Endometrium (tissue), 2 donors: ENCODE measurements at regions not wholly inside any gene's neighbourhood (a gene's known extent, or its start where the extent isn't known, plus 50 kb on each side); places are given as distances from the start of the nearest gene placed in this dataset.

Experiments
- FAIRE-seq: peaks from 2 replicates; lab custom pipeline; 2012; peaks lifted over from hg19 to GRCh38; lab: Jason Lieb, UNC
- donor health status: control.
- donor health status: control.

DNA sequence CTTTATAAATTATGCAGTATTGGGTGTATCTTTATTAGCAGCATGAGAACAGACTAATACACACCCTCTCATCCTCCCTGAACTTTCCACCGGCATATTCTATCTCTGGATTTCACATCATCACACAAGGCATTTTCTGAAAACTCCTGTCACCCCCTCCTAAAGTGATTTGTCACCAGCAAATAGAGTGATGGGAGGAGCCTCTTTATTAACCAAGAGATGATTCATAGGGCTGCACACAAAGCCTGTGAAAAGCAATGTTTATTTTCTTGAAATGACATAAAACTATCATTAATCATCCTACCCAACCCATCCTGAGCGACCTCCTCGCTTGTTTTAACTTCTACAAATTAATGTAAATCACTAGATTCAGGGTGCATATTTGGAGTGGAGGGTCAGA is 394.7 kb upstream of the SULF2 start:
- FAIRE-seq, result no peak

DNA sequence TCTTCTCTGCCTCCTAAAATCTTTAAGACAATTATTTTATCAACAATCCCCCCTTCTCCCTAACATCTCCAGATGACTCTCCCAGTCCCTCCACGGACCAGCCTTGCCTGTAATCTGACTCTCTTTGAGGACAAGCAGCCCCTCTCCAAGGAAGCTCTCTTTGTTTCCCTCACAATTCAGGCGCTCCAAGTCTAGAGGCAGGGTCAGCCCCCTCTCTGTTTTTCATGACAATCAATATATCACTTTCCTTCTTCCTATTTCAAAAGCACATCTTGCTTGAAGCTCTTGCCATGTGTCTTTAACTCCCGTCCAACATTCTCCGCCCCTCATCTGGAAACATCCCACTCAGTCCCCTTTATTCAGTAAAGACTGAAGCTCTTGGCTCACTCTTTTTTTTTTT is 393.4 kb upstream of the SULF2 start:
- peak; percentile 85 for FAIRE-seq

DNA sequence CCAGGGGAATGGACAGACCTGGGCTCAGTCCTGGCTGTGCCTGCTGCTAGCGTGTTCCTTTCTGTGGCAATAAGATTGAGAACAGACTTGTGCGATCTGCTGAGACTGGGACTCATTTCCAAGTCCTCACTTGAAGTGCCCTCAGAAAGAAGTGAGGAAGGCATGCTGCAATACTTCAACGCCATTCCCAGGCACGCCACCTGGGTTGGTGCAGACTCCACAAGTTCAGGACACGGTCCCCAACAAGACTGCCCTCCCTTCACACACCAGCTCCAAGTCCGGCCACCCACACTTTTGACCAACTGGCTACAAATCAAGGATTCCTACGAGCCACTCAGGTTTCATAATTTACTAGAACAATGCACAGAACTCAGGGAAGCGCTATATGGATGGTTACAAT is 391.8 kb upstream of the SULF2 start:
- FAIRE-seq, result no peak

DNA sequence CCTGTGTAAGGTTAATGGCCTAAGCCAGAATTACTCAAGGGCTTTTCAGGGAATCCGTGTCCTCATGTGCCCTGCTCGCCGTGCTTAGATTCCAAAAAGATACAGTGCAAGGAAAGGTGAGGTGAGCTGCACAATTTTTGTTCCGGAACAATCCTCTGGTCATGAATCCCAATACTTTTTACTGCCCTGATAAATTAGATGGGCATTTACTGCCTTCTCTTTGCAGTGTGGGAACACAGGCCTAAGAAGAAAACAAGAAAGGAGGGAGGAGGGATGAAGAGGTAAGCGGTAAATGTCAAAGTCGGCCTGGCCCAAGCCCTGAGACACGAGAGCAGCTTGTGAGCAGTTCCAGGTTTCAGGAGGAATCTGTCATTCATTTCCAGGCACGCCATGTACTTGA is 390.9 kb upstream of the SULF2 start:
- no peak for FAIRE-seq

DNA sequence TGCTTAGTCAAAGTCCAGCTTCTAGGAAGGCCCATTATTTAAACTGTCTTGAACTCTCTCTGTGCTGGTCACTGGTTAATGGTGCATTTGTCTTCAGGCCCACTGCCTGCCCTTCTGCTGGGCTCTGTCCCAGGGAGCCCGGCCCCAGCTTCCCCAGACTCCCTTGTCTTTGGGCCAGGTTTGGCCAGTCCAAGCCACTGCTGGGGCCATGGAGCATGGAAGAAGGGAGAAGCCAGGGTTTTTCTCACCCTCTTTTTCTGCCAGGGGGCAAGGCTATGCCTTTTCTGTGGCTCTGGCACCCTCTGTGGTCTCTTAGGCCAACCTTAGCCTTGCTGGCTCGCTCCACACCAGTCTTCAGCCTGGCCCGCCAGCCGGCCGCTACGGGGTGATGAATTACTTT is 390.0 kb upstream of the SULF2 start:
- FAIRE-seq, result no peak

DNA sequence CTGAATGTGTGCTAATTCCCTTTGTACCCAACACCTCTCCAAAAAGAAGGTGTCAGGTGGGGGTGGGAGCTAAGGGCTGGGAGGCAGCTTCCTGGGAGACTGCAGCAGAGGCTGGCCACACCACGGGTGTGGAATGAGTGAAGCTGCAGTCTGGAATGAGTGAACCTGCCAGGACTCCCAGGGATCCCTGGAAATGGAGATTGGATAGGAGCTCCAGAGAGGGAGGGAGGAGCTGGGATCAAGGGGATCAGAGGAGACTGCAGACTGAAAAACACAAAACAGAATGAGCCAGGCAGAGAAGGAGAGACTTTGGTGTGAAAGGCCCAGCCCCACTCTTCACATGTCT is 387.0 kb upstream of the SULF2 start:
- FAIRE-seq, result no peak

DNA sequence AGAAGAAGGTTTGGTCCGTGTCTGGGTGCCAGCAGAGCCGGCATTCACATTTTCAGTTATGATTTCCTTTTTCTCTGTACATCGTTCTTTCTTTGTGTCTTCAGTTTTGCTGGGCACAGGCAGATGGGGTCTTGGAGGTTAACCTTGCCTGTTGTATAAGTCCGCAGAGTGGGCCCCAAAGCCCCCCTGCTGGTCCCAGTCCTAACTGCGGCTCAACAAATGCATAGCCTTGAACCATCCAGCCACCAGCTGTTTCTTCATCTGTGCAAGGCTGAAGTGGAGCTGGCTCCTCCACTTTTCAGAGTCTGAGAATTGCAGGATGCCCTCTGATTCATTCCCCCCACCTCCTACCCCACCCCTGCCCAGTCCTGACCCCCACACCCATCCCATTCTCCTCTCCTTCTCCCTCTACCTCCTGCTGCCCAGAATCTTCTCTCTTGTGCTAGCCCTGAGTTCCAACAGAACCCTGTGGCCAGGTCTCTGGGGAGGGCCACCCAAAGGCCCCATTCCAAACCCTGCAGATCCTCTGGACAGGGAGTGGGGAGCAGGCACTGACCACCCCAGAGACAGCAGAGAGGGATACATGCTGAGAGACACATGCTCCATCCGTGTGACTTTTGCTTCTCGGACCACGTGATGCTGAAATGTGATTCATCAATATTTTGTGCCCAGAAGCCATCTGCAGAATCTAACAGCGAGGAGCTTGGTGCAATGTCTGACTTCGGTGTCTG is 386.5 kb upstream of the SULF2 start:
- no peak for FAIRE-seq

DNA sequence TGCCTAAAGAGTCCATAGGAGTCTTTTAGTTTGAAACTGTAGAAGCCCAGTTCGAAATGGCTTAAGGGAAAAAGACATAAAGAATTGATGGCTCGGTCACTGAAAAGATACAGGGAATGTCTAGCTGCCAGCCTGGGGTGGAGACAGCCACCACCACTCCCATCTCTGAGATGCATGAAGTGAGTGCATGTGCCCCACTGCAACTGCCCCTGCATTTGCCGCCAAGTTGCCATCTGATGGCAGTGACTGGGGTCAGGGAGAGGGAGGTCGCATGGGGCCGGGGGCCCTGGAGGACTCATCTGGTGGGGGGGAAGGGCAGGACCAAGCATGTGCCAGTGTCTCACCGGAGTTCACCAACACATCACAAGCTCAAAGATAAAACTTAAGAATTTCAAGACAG is 385.8 kb upstream of the SULF2 start:
- no peak for FAIRE-seq

DNA sequence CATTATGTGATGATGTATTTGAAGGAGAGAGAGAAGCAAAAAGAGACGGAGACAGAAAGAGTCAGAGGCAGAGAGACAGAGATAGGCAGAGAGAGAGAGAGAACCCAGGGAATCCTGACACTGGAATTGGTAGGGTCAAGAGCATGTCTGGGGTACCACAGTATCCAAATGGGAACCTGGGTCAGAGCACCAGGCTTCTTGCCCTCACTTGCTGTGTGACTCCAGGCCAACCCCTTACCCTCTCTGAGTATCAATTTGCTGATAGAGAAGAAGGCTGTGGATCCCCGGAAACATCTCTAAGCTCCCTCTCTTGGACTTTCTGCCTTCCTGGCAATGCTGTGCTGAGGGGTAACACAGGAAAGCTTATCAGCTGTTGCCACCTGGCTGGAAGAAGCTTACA is 385.3 kb upstream of the SULF2 start:
- no peak for FAIRE-seq

DNA sequence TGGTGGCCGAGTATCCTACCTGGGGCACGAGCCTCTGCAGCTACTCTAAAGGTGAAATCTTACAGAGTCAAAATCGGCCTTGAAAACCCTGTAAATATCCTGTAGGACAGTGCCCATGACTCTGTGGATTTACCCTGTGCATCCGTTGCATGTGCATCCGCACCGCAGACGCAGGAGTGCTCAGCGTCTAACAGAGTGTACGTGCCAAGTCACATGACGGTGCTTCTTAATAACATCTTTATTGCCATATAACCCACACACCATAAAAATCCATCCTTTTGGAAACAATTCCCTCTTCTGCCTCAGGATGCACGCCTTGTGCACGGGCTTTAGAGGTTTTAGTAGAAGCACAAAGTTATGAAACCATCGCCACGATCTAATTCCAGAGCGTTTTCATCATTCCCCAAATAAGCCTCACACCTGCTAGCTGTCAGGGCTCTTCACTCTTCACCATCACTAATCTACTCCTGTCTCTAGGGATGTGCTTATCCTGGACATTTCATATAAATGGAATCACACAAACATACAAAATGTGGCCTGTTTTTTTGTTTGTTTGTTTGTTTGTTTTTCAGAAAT is 384.5 kb upstream of the SULF2 start:
- peak; percentile 61 for FAIRE-seq

DNA sequence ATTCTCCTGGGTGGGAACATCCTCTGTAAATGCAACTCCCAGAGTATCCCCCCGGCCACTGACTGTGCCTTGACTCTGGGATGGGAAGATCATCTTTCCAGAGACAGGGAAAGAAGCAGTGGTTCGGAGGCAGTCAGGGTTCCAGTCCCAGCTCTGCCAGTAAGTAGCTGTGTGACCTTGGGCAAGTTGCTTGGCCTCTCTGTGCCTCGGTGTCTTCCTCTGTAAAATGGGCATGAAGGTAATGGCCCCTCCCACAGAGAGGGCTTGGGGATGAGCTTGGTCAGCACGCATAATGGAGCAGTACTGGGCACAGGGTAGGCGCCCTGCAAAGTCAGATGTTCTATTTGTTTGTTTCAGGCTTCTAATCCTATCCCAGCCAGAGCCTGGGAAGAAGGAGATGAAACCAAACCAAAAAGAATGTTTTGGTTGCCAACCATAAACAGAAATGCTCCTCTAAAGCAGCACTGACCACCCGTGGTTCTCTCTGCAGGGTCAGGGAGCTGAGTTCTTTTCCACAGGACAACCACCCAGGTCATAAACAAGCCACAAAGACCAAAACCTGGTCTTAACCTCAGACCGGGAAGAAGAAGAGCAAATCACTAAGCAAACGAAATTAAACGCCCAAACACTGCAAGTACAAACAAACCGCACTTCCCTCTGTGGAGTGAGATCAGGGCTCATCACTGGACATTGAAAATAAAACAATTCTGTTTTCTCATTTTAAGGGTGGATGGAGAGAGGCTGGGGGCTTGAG is 381.0 kb upstream of the SULF2 start:
- FAIRE-seq, result no peak

DNA sequence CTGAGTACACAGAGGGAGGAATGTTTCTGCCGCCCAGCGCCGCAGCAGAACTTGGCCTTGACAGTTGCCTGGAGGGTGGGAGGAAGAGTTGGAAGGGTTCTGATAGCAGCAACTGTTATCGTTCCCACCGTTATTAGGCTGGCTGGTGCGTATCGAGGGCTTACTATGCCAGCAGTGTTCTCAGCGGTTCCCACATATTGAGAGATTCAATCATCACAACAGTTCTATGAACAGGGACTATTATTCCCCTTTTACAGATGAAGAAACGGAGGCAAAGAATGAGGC is 380.1 kb upstream of the SULF2 start:
- FAIRE-seq, result no peak

DNA sequence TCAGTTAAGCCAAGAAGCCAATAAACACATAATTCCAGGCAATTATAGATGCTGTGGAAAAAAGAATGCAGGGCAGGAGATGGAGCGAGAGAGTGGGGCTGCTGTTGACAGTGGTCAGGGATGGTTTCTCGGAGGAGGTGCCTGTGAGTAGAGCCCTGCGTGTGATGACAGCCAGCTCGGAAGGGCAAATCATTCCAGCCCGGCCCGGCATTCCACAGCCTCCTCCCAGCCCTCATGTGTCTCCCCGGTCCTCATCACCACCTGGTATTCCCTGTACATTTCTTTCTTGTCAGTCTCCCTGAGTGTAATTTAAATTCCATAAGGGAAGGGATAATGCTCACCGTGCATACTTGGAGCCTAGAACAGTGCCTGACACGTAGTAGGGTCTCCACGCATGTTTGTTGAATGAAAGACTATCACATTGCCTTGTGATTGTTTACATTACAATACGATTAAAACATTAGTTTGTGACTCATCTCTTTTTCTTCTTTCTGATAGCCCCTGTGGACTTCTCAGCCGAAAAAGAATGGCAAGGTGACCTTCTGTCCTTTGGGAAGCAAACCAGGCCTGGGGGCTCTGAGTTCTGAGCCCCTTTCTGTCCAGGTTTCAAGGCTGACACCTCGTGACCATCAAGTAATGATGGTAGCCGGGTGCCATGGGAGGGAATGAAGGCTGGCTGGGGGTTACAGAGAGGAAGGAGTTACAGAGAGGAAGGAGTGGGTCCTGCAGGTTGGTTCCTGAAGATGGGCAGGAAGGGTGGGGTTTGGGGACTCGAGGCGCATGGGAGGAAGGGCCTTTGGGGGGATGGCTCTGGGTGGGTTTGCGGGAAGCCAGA is 379.5 kb upstream of the SULF2 start:
- no peak for FAIRE-seq

DNA sequence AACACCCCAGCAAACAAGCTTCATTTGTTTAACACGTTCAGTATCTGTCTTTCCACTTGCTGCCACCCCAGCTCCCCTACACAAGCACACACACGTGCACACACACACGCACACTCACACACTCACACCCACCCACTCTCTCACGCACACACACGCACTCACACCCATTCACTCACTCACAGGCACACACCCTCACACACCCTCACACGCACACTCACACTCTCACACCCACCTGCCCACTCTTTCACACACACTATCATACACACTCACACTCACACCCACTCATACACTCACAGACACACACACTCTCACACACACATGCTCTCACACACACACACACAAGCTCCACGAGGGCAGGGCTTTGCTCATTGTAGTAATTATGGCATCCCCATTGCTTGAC is 378.8 kb upstream of the SULF2 start:
- no peak for FAIRE-seq

DNA sequence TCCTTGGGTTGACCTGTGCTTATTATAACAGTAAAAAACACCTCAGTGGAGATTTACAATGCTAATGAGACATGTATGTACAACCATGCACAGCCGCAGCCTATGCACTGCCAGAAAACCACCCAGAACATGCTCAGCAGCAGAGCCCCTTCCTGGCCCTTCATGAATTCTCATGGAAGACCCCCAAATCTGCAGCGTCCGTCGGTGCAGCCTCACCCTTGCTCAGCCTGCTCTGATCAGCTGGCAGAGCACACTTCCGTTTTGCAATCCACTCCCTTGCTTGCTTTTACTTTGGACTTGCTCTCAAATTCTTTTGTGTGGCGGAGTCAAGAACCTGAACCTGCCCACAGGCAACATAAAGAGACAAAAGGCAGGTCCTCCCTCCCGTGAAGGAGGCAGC is 378.2 kb upstream of the SULF2 start:
- no peak for FAIRE-seq

DNA sequence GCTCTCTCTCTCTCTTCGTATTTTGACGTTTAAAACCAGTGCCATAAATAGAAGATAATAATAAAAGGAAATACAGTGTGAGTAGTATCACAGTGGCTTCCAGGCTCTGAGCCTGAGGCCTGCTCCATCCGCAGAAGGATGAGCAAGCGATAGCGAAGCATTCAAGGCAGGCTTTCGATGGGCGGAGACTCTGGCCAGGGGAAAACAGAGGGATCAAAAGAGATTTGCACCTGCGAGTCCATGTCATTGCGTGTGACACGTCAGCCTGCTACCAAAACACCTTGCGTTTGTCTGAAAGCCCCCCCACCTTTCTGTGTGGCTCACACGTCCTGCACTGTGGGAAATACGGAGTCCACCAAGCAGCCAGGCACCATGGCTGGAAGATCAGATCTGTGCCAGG is 377.3 kb upstream of the SULF2 start:
- no peak for FAIRE-seq

DNA sequence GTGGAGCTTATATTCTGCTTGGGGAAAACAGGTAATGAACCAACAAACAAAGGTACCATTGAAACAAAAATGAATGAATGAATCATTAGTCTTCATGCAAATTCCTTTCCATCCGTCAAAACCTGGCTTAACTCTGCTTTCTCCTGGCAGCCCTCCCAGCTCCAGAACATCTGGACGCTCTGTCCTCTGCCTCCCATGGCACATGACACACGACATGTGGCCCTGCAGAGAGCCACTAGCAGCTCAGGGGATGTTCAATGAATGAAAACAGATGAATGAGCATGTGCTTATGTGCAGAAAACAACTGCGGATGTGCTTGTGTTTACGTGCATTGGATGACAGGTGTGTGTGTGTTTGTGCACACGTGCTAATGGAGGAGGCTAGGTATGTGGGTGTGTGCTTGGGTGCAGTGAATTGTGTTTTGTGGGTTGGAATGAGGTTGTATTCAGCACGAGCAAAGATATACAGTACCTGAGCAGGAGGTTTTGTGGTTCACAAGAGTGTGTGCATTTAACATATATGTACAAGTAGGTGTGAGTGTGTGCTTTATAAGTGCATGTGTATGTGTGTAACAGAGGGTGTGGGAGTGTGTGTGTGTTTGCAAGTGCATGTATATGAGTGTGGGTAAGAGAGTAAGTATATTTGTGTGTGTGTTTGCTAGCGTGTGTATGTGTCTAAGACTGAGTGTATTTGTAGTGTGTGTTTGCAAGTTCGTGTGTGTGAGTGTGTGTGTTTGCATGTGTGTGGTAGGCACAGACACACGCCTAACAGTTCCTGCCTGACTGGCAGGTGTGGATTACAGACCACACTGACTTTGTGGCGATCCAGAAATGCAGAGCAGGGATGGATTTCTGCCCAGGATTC is 374.1 kb upstream of the SULF2 start:
- FAIRE-seq, result no peak

DNA sequence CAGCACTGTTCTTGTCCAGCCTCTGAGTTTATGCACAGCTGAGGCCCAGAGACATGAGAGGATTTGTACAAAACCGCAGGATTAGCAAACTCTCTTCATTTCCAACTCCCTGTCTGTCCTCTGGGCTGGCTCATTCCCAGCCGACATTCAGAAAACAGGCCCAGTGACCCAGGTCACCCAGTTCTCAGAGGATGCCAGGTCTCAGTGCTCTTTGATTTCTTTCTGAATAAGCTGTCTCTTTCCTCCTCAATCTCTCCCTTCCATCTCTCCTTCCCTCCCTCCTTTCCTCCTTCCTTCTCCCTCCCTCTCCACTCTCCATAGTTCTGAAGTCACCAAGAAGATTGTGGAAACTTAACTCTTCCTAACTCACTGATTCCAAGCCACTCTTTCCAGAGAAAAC is 372.7 kb upstream of the SULF2 start:
- FAIRE-seq, result peak; percentile 76

DNA sequence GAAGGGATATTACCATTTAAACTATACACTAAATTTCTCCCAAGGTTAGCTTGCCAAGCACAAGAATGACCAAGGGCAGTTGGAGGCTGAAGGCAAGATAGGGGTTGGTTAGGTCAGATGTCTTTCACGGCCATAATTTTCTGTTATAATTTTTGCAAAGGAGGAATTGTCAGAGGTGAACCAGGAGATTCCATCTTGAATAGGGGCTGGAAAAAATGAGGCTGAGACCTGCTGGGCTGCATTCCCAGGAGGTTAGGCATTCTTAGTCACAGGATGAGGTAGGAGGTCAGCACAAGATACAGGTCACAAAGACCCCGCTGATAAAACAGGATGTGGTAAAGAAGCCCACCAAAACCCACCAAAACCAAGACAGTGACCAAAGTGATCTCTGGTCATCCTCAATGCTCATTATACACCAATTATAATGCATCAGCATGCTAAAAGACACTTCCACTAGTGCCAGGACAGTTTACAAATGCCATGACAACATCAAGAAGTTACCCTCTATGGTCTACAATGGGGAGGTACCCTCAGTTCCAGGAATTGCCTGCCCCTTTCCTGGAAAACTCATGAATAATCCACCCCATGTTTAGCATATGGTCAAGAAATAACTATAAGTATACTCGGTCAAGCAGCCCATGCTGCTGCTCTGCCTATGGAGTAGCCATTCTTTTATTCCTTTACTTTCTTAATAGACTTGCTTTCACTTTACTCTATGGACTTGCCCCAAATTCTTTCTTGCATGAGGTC is 371.8 kb upstream of the SULF2 start:
- FAIRE-seq, result no peak

DNA sequence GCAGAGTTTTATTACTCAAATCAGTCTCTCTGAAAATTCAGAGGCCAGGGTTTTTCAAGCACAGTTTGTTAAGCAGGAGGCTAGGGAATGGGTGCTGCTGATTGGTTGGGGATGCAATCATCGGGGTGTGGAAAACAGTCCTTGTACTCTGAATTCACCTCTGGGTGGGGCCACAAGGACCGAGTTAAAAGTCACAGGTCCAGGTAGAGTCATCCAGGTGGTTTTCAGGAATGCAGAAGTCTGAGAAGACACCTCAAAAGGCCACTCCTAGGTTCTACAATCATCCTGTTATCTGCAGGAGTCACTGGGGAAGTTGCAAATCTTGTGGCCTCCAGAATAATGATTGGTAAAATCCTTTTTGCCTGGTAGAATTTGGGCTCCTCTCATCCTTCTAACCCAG is 371.2 kb upstream of the SULF2 start:
- no peak for FAIRE-seq

DNA sequence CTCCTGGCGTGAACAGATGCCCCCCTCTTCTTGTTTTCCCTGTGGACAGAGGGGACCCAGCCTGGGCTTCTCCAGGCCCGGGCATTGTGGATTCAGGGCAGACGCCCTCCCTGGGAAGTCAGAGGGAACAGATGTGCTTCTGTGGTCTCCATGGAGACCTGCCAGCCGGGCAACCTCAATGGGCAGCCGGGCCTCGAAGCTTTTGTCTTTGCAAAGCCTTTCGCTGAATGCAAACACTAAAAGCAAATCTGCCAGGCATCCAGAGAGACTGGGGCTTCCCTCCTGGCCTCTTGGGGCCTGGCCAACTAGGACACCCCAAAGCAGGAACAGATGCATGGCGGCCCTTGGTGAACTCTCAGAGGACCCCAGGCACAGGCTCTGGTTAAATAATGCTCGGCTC is 370.0 kb upstream of the SULF2 start:
- no peak for FAIRE-seq
